ENCODE measurements at regions not wholly inside any gene's neighbourhood (a gene's known extent, or its start where the extent isn't known, plus 50 kb on each side); places are given as distances from the start of the nearest gene placed in this dataset.

DNA sequence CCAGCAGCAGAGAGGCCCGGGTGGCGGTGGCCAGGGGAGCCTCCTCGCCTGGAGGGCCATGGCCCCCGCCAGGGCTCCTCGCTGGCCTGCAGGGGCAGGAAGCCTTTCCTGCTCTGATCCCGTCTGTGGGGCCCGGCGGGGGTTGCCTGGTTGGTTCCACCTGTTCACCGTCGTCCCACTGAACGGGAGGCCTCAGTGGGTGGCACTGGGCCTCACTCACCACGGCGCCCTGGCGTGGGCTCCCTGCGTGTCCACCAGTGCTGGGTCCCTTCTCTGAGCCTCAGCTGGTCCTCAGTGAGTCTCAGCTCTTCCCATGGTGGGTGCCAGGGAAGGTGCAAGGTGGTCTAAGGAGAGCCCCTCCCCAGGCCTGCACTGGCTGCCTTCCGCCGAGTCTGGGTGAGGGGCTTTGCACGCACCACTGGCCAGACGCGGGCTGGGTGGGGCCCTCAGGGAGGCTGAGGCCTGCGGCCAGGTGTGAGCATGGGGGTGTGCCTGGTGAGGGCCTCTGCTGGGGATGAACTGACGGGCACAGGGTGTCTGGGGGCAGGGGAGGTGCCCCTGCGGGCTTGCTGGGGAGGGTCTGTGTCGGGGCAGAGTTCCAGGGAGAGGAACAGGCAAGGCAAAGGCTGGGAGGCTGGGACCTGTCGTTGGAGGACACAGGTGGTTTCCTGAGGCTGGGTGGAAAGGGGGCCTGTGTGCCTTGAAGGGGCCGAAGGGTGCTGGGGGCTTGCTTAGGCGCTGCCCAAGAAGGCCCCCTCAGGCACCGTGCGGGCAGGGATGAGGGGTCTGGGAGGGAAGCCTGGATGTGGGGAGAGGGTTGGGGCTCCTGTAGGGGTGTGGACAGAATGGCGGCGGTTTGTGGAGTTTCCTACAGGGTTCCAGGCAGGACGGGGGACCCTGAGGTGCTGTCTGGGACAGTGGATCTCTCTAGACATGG is 339.8 kb downstream of the TMEM121 start:
- FAIRE-seq (no peak), DNase-seq (ENCODE audit: insufficient read length, low spot score) (no peak)
- TF ChIP-seq POU2F2 (IDR thresholded peaks at IDR 0.05; ENCODE audit: low read depth, low read length) (no peak), SPI1 (IDR thresholded peaks at IDR 0.05; ENCODE audit: low read depth, low read length) (no peak), TAF1 (IDR thresholded peaks at IDR 0.05; ENCODE audit: low read depth, low read length) (no peak), POLR2AphosphoS5 (IDR thresholded peaks at IDR 0.05; ENCODE audit: low read depth, low read length) (no peak), POLR2A (IDR thresholded peaks at IDR 0.05; ENCODE audit: low read depth, low read length) (no peak)

- no peak for FAIRE-seq
- TF ChIP-seq POLR2A (IDR thresholded peaks at IDR 0.05; ENCODE audit: low read depth, low read length) (no peak), PAX5 (IDR thresholded peaks at IDR 0.05; ENCODE audit: insufficient read depth, low read length, severe bottlenecking) (no peak), POLR2AphosphoS5 (IDR thresholded peaks at IDR 0.05; ENCODE audit: low read depth, low read length) (no peak), TAF1 (IDR thresholded peaks at IDR 0.05; ENCODE audit: low read depth, low read length) (no peak), SPI1 (IDR thresholded peaks at IDR 0.05; ENCODE audit: low read depth, low read length) (no peak), POU2F2 (IDR thresholded peaks at IDR 0.05; ENCODE audit: low read depth, low read length) (no peak)
- no peak for DNase-seq (ENCODE audit: insufficient read length, low spot score)
Measured at GRCh38 chr14:105866841-105867321, 340.5 kb downstream of the TMEM121 start.

DNA sequence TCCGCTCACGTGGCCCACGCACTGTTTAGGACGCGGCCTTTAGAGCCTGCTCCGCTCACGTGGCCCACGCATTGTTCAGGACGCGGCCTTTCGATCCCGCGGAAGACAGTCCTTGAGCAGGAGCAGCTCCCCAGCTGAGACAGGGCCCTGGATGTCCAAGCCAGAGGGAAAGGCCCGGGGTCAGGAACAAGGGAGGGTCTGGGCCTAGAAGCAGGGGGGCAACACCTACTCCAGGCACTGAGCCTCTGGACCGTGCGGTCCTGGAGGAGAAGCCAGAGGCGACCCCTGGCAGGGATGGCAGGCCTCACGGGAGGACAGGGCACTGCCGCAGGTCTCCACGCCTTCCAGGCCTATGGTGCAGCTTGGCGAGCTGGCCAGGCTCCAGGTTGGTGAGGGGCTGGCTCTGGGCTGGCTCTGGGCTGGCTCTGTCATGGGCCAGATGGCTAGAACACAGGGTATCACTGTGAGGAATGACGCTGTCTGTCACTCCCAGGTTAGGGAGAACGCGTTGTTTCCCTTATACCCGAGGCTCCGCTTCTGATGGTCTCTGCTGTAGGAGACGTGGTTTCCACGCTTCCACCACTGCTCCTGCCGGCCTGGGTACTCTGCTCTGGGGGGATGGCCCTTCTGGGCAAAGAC is 341.7 kb downstream of the TMEM121 start:
- FAIRE-seq = no peak
- TF ChIP-seq POLR2A (IDR thresholded peaks at IDR 0.05; ENCODE audit: low read depth, low read length) (no peak), POU2F2 (IDR thresholded peaks at IDR 0.05; ENCODE audit: low read depth, low read length) (no peak), TAF1 (IDR thresholded peaks at IDR 0.05; ENCODE audit: low read depth, low read length) (no peak), PAX5 (IDR thresholded peaks at IDR 0.05; ENCODE audit: insufficient read depth, low read length, severe bottlenecking) (no peak), SPI1 (IDR thresholded peaks at IDR 0.05; ENCODE audit: low read depth, low read length) (no peak), POLR2AphosphoS5 (IDR thresholded peaks at IDR 0.05; ENCODE audit: low read depth, low read length) (no peak)
- no peak for DNase-seq (ENCODE audit: insufficient read length, low spot score)

- FAIRE-seq = no peak
Measured at GRCh38 chr14:105871590-105871989, 345.2 kb downstream of the TMEM121 start.

GRCh38 chr14:105873870-105874512 is 347.6 kb downstream of the TMEM121 start:
- FAIRE-seq (no peak), DNase-seq (ENCODE audit: insufficient read length, low spot score) (no peak)
- TF ChIP-seq TAF1 (IDR thresholded peaks at IDR 0.05; ENCODE audit: low read depth, low read length) (no peak), POLR2A (IDR thresholded peaks at IDR 0.05; ENCODE audit: low read depth, low read length) (no peak), POLR2AphosphoS5 (IDR thresholded peaks at IDR 0.05; ENCODE audit: low read depth, low read length) (no peak), PAX5 (IDR thresholded peaks at IDR 0.05; ENCODE audit: insufficient read depth, low read length, severe bottlenecking) (no peak), SPI1 (IDR thresholded peaks at IDR 0.05; ENCODE audit: low read depth, low read length) (no peak), POU2F2 (IDR thresholded peaks at IDR 0.05; ENCODE audit: low read depth, low read length) (no peak)

More at GRCh38 chr14:105871590-105871989, 345.2 kb downstream of the TMEM121 start:
- no peak for TF ChIP-seq PAX5 (IDR thresholded peaks at IDR 0.05; ENCODE audit: insufficient read depth, low read length, severe bottlenecking)
- TF ChIP-seq TAF1 (IDR thresholded peaks at IDR 0.05; ENCODE audit: low read depth, low read length) = no peak
- TF ChIP-seq SPI1 (IDR thresholded peaks at IDR 0.05; ENCODE audit: low read depth, low read length) = no peak
- no peak for TF ChIP-seq POLR2AphosphoS5 (IDR thresholded peaks at IDR 0.05; ENCODE audit: low read depth, low read length)
- TF ChIP-seq POLR2A (IDR thresholded peaks at IDR 0.05; ENCODE audit: low read depth, low read length) = no peak
- no peak for TF ChIP-seq POU2F2 (IDR thresholded peaks at IDR 0.05; ENCODE audit: low read depth, low read length)
- DNase-seq (ENCODE audit: insufficient read length, low spot score) = no peak

- FAIRE-seq (no peak), DNase-seq (ENCODE audit: insufficient read length, low spot score) (no peak)
- no peak for TF ChIP-seq PAX5 (IDR thresholded peaks at IDR 0.05; ENCODE audit: insufficient read depth, low read length, severe bottlenecking)
- no peak for TF ChIP-seq SPI1 (IDR thresholded peaks at IDR 0.05; ENCODE audit: low read depth, low read length)
- TF ChIP-seq TAF1 (IDR thresholded peaks at IDR 0.05; ENCODE audit: low read depth, low read length) = no peak
- TF ChIP-seq POU2F2 (IDR thresholded peaks at IDR 0.05; ENCODE audit: low read depth, low read length) = no peak
- TF ChIP-seq POLR2A (IDR thresholded peaks at IDR 0.05; ENCODE audit: low read depth, low read length) = no peak
- TF ChIP-seq POLR2AphosphoS5 (IDR thresholded peaks at IDR 0.05; ENCODE audit: low read depth, low read length) = no peak
Measured at GRCh38 chr14:105876158-105876557, 349.8 kb downstream of the TMEM121 start.

DNA sequence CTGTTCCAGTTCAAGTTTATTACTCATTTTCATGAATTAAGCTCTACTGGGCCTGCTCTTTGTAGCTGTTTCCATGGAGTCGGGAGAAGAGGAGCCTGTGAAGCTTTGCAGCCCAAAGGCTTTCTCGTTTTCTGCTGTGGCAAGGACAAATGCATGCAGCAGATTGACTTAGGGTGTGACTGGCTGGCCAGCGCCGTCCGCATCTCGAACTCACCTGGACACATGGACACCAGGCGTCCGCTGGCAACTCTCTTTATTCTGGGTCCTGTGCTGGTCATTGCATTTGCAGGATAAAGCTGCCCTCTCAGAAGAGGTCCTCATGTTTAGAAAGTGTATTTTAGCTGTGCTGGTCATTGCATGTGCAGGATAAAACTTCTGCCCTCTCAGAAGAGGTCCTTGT is 350.4 kb downstream of the TMEM121 start:
- FAIRE-seq (no peak), DNase-seq (ENCODE audit: insufficient read length, low spot score) (no peak)
- no peak for TF ChIP-seq POU2F2 (IDR thresholded peaks at IDR 0.05; ENCODE audit: low read depth, low read length)
- TF ChIP-seq POLR2AphosphoS5 (IDR thresholded peaks at IDR 0.05; ENCODE audit: low read depth, low read length) = no peak
- TF ChIP-seq TAF1 (IDR thresholded peaks at IDR 0.05; ENCODE audit: low read depth, low read length) = no peak
- no peak for TF ChIP-seq PAX5 (IDR thresholded peaks at IDR 0.05; ENCODE audit: insufficient read depth, low read length, severe bottlenecking)
- no peak for TF ChIP-seq SPI1 (IDR thresholded peaks at IDR 0.05; ENCODE audit: low read depth, low read length)
- TF ChIP-seq POLR2A (IDR thresholded peaks at IDR 0.05; ENCODE audit: low read depth, low read length) = no peak

GRCh38 chr14:105877645-105878044 is 351.3 kb downstream of the TMEM121 start:
- no peak for FAIRE-seq
- TF ChIP-seq TAF1 (IDR thresholded peaks at IDR 0.05; ENCODE audit: low read depth, low read length) (no peak), SPI1 (IDR thresholded peaks at IDR 0.05; ENCODE audit: low read depth, low read length) (no peak), POU2F2 (IDR thresholded peaks at IDR 0.05; ENCODE audit: low read depth, low read length) (no peak), PAX5 (IDR thresholded peaks at IDR 0.05; ENCODE audit: insufficient read depth, low read length, severe bottlenecking) (no peak), POLR2A (IDR thresholded peaks at IDR 0.05; ENCODE audit: low read depth, low read length) (no peak)
- no peak for DNase-seq (ENCODE audit: insufficient read length, low spot score)

- FAIRE-seq = no peak
- no peak for DNase-seq (ENCODE audit: insufficient read length, low spot score)
- no peak for TF ChIP-seq POLR2AphosphoS5 (IDR thresholded peaks at IDR 0.05; ENCODE audit: low read depth, low read length)
- no peak for TF ChIP-seq POU2F2 (IDR thresholded peaks at IDR 0.05; ENCODE audit: low read depth, low read length)
- no peak for TF ChIP-seq POLR2A (IDR thresholded peaks at IDR 0.05; ENCODE audit: low read depth, low read length)
- no peak for TF ChIP-seq SPI1 (IDR thresholded peaks at IDR 0.05; ENCODE audit: low read depth, low read length)
Measured at GRCh38 chr14:105878125-105878524, 351.7 kb downstream of the TMEM121 start.
